ENCODE measurements at regions not wholly inside any gene's neighbourhood (a gene's known extent, or its start where the extent isn't known, plus 50 kb on each side); places are given as distances from the start of the nearest gene placed in this dataset.

GRCh38 chr2:53562407-53562806 lies 205.2 kb upstream of the CHAC2 start:
- Mint-ChIP-seq H3K27me3 (ENCODE audit: low read depth) (no peaks in the 10 kb centered on the region), H3K27ac (no peak overlapping the region), H3K4me1 (ENCODE audit: low read depth) (no peaks in the 10 kb centered on the region), H3K9me3 (no peaks in the 10 kb centered on the region), H3K4me3 (no peak overlapping the region), H3K36me3 (ENCODE audit: low read depth) (no peaks in the 10 kb centered on the region)
- DNase-seq (ENCODE audit: low spot score), result no peak

DNA sequence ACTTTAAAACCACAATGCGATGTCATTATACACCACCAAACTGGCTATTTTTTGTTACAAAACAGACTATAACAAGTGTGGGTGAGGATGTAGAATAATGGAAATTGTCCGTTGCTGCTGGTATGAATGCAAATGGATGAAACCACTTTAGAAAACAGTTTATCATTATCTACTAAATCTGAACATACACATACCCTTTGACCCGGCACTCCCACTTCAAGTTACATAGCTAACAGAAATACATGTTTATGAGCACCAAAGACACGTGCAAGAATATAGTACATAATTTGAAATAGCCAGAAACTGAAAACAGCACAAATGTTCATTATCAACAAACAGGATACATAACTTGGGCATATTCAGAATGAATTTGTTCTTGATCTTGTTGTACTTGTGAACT lies 206.4 kb upstream of the CHAC2 start:
- H3K9me3 Mint-ChIP-seq, result no peaks in the 10 kb centered on the region
- DNase-seq (ENCODE audit: low spot score), result no peak
- H3K36me3 Mint-ChIP-seq (ENCODE audit: low read depth), result no peaks in the 10 kb centered on the region
- H3K4me3 Mint-ChIP-seq, result no peak overlapping the region
- H3K27me3 Mint-ChIP-seq (ENCODE audit: low read depth), result no peaks in the 10 kb centered on the region
- no peaks in the 10 kb centered on the region for H3K4me1 Mint-ChIP-seq (ENCODE audit: low read depth)
- H3K27ac Mint-ChIP-seq, result no peak overlapping the region

GRCh38 chr2:53559302-53559966 lies 208.2 kb upstream of the CHAC2 start:
- Mint-ChIP-seq H3K9me3 (no peaks in the 10 kb centered on the region), H3K4me3 (no peak overlapping the region), H3K27ac (no peak overlapping the region), H3K27me3 (ENCODE audit: low read depth) (no peaks in the 10 kb centered on the region), H3K4me1 (ENCODE audit: low read depth) (no peaks in the 10 kb centered on the region), H3K36me3 (ENCODE audit: low read depth) (no peaks in the 10 kb centered on the region)
- DNase-seq (ENCODE audit: low spot score), result no peak

DNA sequence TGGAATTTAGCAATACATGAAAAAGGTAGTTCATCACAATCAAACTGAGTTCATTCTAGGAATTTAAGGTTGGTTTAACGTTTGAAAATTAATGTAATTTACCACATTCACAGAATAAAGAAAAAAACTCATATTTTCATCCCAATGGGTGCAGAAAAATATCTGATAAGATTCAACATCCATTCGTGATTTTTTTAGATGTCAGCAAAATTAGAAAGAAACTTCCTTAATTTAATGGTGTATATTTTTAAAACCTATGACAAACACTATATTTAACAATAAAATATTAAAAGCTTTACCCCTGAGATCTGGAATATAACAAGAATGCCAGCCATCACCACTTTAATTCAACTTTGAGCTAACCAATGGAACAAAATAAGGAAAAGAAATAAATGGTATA lies 208.7 kb upstream of the CHAC2 start:
- Mint-ChIP-seq H3K4me1 (ENCODE audit: low read depth) (no peaks in the 10 kb centered on the region), H3K27ac (no peak overlapping the region), H3K4me3 (no peak overlapping the region), H3K36me3 (ENCODE audit: low read depth) (no peaks in the 10 kb centered on the region), H3K9me3 (no peaks in the 10 kb centered on the region), H3K27me3 (ENCODE audit: low read depth) (no peaks in the 10 kb centered on the region)
- no peak for DNase-seq (ENCODE audit: low spot score)

GRCh38 chr2:53549497-53549896 lies 218.1 kb upstream of the CHAC2 start:
- H3K4me3 Mint-ChIP-seq, result no peak overlapping the region
- no peaks in the 10 kb centered on the region for H3K27me3 Mint-ChIP-seq (ENCODE audit: low read depth)
- no peaks in the 10 kb centered on the region for H3K9me3 Mint-ChIP-seq
- no peaks in the 10 kb centered on the region for H3K4me1 Mint-ChIP-seq (ENCODE audit: low read depth)
- DNase-seq (ENCODE audit: low spot score), result no peak
- H3K36me3 Mint-ChIP-seq (ENCODE audit: low read depth), result no peaks in the 10 kb centered on the region
- H3K27ac Mint-ChIP-seq, result no peak overlapping the region

DNA sequence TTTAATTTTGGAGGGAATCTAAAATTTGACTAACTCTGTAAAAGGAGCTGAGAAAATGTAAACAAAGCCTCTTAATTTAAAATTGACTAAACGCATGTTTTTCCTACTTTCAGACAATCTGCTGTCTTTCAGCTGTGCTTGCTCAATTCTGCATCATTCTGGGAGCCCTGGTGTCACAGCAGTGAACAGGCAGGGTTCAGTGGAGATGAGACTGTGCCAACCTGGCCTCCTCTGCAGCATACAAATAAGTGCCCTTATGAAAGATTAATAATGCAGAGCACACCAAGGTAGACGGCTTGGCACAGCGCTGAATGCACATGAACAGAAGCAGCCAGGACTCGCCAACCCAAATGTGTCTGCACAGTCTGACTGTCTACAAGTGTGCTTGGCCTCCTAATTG lies 222.0 kb upstream of the CHAC2 start:
- no peaks in the 10 kb centered on the region for H3K27me3 Mint-ChIP-seq (ENCODE audit: low read depth)
- no peaks in the 10 kb centered on the region for H3K4me1 Mint-ChIP-seq (ENCODE audit: low read depth)
- no peak overlapping the region for H3K4me3 Mint-ChIP-seq
- peaks cover 6% of the 10 kb centered on the region for H3K9me3 Mint-ChIP-seq
- no peak for DNase-seq (ENCODE audit: low spot score)
- H3K27ac Mint-ChIP-seq, result no peak overlapping the region
- H3K36me3 Mint-ChIP-seq (ENCODE audit: low read depth), result no peaks in the 10 kb centered on the region

DNA sequence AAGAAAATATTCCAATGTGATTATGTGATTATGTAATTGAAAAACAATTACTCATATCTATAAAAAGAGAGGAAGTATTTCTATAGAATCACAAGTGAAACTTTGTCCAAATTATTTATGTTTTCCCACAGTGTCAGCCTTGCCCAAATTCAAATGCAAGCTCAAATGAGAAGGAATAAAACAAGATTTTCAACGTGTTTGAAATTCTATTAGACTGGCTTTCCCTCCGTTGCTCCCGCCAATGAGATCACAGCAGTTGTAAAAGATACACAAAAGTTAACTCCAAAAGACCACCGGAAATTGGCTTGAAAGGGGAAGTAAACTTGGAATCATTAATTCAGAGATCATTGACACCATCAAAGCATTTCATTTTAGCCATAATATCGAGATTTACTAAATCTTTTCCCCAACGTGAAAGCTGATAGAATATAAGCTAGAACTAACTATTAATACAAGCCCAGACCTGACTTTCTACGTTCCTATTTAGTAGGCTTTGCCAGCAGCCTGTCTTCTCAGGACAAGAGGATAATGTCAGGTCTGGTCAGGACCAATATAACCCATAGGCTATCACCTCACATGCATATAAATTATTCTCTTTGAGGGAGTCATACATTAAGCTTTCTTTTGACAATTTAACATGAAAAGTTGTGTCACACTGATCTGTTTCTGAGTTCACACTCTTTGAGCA lies 222.6 kb upstream of the CHAC2 start:
- Mint-ChIP-seq H3K27ac (no peak overlapping the region), H3K4me1 (ENCODE audit: low read depth) (no peaks in the 10 kb centered on the region), H3K27me3 (ENCODE audit: low read depth) (no peaks in the 10 kb centered on the region), H3K36me3 (ENCODE audit: low read depth) (no peaks in the 10 kb centered on the region), H3K9me3 (peaks cover 6% of the 10 kb centered on the region), H3K4me3 (no peak overlapping the region)
- DNase-seq (ENCODE audit: low spot score), result no peak

GRCh38 chr2:53543083-53543482 lies 224.5 kb upstream of the CHAC2 start:
- no peaks in the 10 kb centered on the region for H3K36me3 Mint-ChIP-seq (ENCODE audit: low read depth)
- no peaks in the 10 kb centered on the region for H3K4me1 Mint-ChIP-seq (ENCODE audit: low read depth)
- H3K27me3 Mint-ChIP-seq (ENCODE audit: low read depth), result no peaks in the 10 kb centered on the region
- peaks cover 6% of the 10 kb centered on the region for H3K9me3 Mint-ChIP-seq
- no peak overlapping the region for H3K27ac Mint-ChIP-seq
- H3K4me3 Mint-ChIP-seq, result no peak overlapping the region
- DNase-seq (ENCODE audit: low spot score), result no peak

GRCh38 chr2:53536583-53537361 lies 230.8 kb upstream of the CHAC2 start:
- Mint-ChIP-seq H3K4me3 (no peak overlapping the region), H3K4me1 (ENCODE audit: low read depth) (no peaks in the 10 kb centered on the region), H3K27ac (no peak overlapping the region), H3K36me3 (ENCODE audit: low read depth) (no peaks in the 10 kb centered on the region), H3K9me3 (peaks cover 6% of the 10 kb centered on the region), H3K27me3 (ENCODE audit: low read depth) (no peaks in the 10 kb centered on the region)
- no peak for DNase-seq (ENCODE audit: low spot score)

GRCh38 chr2:53535234-53535840 lies 232.3 kb upstream of the CHAC2 start:
- no peak for DNase-seq (ENCODE audit: low spot score)
- H3K4me3 Mint-ChIP-seq, result no peak overlapping the region
- H3K36me3 Mint-ChIP-seq (ENCODE audit: low read depth), result no peaks in the 10 kb centered on the region
- no peak overlapping the region for H3K27ac Mint-ChIP-seq
- H3K9me3 Mint-ChIP-seq, result no peaks in the 10 kb centered on the region
- H3K27me3 Mint-ChIP-seq (ENCODE audit: low read depth), result no peaks in the 10 kb centered on the region
- H3K4me1 Mint-ChIP-seq (ENCODE audit: low read depth), result no peaks in the 10 kb centered on the region

- no peak overlapping the region for H3K27ac Mint-ChIP-seq
- H3K4me3 Mint-ChIP-seq, result no peak overlapping the region
- H3K27me3 Mint-ChIP-seq (ENCODE audit: low read depth), result no peaks in the 10 kb centered on the region
- no peaks in the 10 kb centered on the region for H3K4me1 Mint-ChIP-seq (ENCODE audit: low read depth)
- H3K36me3 Mint-ChIP-seq (ENCODE audit: low read depth), result no peaks in the 10 kb centered on the region
- H3K9me3 Mint-ChIP-seq, result no peaks in the 10 kb centered on the region
- DNase-seq (ENCODE audit: low spot score), result no peak
Measured at GRCh38 chr2:53530126-53530525, 237.5 kb upstream of the CHAC2 start.

DNA sequence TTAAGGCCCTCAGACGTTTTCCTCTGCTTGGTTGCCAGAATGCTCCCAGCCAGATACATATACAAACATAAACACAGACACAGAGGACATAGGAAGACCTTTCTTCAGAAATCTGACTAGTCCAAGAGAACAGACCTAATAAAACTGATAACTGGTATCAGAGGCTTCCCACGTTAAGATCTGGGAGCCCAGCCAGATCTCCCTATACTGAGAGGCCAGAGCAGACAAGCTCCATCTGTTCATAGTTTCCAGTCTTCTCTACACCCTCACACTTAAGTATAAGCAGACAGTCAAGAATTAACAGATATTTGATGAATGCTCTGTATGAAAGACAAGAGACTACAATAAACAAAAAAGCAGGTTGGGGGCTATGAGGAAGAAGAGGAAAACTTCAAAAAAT lies 240.5 kb upstream of the CHAC2 start:
- no peak for DNase-seq (ENCODE audit: low spot score)
- no peak overlapping the region for H3K4me3 Mint-ChIP-seq
- no peak overlapping the region for H3K27ac Mint-ChIP-seq
- no peaks in the 10 kb centered on the region for H3K9me3 Mint-ChIP-seq
- no peaks in the 10 kb centered on the region for H3K36me3 Mint-ChIP-seq (ENCODE audit: low read depth)
- H3K4me1 Mint-ChIP-seq (ENCODE audit: low read depth), result no peaks in the 10 kb centered on the region
- H3K27me3 Mint-ChIP-seq (ENCODE audit: low read depth), result no peaks in the 10 kb centered on the region

DNA sequence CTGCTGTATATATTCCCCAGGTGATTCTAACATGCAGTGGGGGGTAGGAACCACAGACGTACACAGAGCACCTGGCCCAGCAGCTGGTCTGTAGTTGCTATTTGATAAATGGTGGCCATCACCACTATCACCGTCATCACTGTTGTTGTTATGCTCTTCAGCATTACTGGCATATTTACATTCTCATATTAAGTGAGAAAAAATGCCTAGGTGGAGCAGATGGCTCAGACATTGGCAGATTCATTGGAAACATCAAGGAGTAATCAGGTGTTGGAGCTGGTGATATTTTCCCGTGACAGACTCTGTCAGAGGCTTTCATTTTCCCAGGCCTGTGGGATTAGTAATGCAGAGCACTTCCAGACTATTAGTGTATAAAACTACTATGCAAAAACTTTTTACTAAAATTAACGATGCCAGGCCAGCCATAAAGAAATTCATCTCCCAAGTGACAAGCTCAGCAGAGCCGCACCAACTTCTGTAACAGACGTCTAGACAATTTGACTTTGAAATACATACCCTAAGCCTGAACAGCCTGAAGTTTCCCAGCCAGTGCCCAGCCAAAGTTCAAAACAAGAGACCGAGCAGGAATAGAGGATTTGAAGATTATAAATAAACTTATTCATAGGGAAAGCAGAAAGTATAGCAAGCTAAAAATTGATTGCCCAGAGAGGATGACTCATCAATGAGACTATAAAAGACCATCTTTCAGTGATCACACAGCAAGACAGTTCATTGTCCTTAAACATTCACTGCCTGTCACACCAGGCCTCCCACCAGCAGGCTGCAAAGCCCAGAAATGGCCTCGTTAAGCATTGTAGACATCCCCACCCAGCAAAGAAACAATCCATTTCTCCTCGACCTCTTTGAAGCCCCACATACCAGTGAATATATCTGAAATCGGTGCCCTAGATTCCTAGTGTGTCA lies 247.4 kb upstream of the CHAC2 start:
- H3K27ac Mint-ChIP-seq, result no peak overlapping the region
- no peaks in the 10 kb centered on the region for H3K9me3 Mint-ChIP-seq
- H3K4me1 Mint-ChIP-seq (ENCODE audit: low read depth), result no peaks in the 10 kb centered on the region
- H3K27me3 Mint-ChIP-seq (ENCODE audit: low read depth), result no peaks in the 10 kb centered on the region
- H3K4me3 Mint-ChIP-seq, result no peak overlapping the region
- DNase-seq (ENCODE audit: low spot score), result no peak
- no peaks in the 10 kb centered on the region for H3K36me3 Mint-ChIP-seq (ENCODE audit: low read depth)
